ENCODE measurements at regions not wholly inside any gene's neighbourhood (a gene's known extent, or its start where the extent isn't known, plus 50 kb on each side); places are given as distances from the start of the nearest gene placed in this dataset.
"Not testable (repeated sequence)": the region's sequence is repeated elsewhere in the genome, so short reads cannot be mapped to it uniquely, and the experiment has no call there.

GRCh38 chr12:76292891-76293290 lies 55.3 kb downstream of the BBS10 start:
- DNase-seq (ENCODE audit: low read depth in 2 of 3, low spot score in 1 of 3) = not testable (repeated sequence)

- DNase-seq (ENCODE audit: low read depth in 2 of 3, low spot score in 1 of 3) = not testable (repeated sequence)
These were observed 55.9 kb downstream of the BBS10 start for GRCh38 chr12:76292305-76292704.

- DNase-seq (ENCODE audit: low read depth in 2 of 3, low spot score in 1 of 3) = no peak
These were observed 57.0 kb downstream of the BBS10 start for GRCh38 chr12:76290963-76291859.

- no peak for DNase-seq (ENCODE audit: low read depth in 2 of 3, low spot score in 1 of 3)
These were observed 60.0 kb downstream of the BBS10 start for GRCh38 chr12:76288218-76288617.

GRCh38 chr12:76284816-76285750 lies 63.1 kb downstream of the BBS10 start:
- DNase-seq (ENCODE audit: low read depth in 2 of 3, low spot score in 1 of 3) = no peak

- no peak for DNase-seq (ENCODE audit: low read depth in 2 of 3, low spot score in 1 of 3)
These were observed 65.5 kb downstream of the BBS10 start for GRCh38 chr12:76282744-76283143.

GRCh38 chr12:76277480-76277879 lies 70.7 kb downstream of the BBS10 start:
- DNase-seq (ENCODE audit: low read depth in 2 of 3, low spot score in 1 of 3) = no peak

- DNase-seq (ENCODE audit: low read depth in 2 of 3, low spot score in 1 of 3) = no peak
These were observed 71.6 kb downstream of the BBS10 start for GRCh38 chr12:76276499-76277151.

- DNase-seq (ENCODE audit: low read depth in 2 of 3, low spot score in 1 of 3) = no peak
These were observed 72.6 kb downstream of the BBS10 start for GRCh38 chr12:76275511-76276093.

GRCh38 chr12:76274420-76275083 lies 73.7 kb downstream of the BBS10 start:
- peak; percentile 18 to 50 (median 34) for DNase-seq (ENCODE audit: low read depth in 2 of 3, low spot score in 1 of 3)

GRCh38 chr12:76272287-76272686 lies 75.9 kb downstream of the BBS10 start:
- DNase-seq (ENCODE audit: low read depth in 2 of 3, low spot score in 1 of 3) = no peak

GRCh38 chr12:76270657-76271358 lies 77.4 kb downstream of the BBS10 start:
- DNase-seq (ENCODE audit: low read depth in 2 of 3, low spot score in 1 of 3) = no peak

- DNase-seq (ENCODE audit: low read depth in 2 of 3, low spot score in 1 of 3) = no peak
These were observed 79.9 kb downstream of the BBS10 start for GRCh38 chr12:76268267-76268666.

- DNase-seq (ENCODE audit: low read depth in 2 of 3, low spot score in 1 of 3) = no peak
These were observed 81.4 kb downstream of the BBS10 start for GRCh38 chr12:76266797-76267196.

- DNase-seq (ENCODE audit: low read depth in 2 of 3, low spot score in 1 of 3) = no peak
These were observed 82.6 kb downstream of the BBS10 start for GRCh38 chr12:76265424-76266180.

- no peak for DNase-seq (ENCODE audit: low read depth in 2 of 3, low spot score in 1 of 3)
These were observed 83.6 kb downstream of the BBS10 start for GRCh38 chr12:76264611-76265012.

- no peak for DNase-seq (ENCODE audit: low read depth in 2 of 3, low spot score in 1 of 3)
These were observed 84.5 kb downstream of the BBS10 start for GRCh38 chr12:76263696-76264095.

GRCh38 chr12:76260390-76260748 lies 87.8 kb downstream of the BBS10 start:
- DNase-seq (ENCODE audit: low read depth in 2 of 3, low spot score in 1 of 3) = no peak
